HG02973 (cell line): ENCODE measurements at regions not wholly inside any gene's neighbourhood (a gene's known extent, or its start where the extent isn't known, plus 50 kb on each side); places are given as distances from the start of the nearest gene placed in this dataset.

Source experiments
- ATAC-seq: cut with Tn5 transposase; IDR thresholded peaks from one replicate; pipeline ENCODE4 v1.9.1; 2021; ENCODE audit warnings: moderate library complexity; ENCODE audit not compliant: unreplicated experiment

DNA sequence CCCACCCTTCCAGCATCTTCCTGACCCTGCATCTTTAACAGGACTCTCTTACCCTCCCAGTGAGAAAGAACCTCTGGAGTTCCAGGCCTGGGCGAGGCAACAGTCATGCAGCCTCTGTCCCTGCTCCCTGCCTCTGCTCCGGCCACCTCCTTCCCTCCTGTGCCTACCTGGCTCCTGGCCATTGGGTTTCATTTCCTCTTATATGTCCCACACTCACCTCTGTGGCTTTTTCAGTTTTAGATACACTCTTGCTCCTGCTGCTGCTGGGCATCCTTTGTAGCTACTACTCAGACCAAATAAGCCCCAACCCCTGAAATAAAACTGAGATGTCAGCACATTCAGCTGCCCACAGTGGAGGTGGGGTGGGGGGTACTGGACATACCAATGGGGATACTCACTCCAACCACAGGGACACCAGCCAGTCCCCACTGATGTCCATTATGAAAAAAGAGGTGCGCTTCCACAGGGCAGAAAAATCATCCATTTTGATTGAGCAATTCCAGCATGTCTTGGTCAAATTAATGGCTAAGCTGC lies 99.1 kb upstream of the NRXN3 start:
- no peak for ATAC-seq

DNA sequence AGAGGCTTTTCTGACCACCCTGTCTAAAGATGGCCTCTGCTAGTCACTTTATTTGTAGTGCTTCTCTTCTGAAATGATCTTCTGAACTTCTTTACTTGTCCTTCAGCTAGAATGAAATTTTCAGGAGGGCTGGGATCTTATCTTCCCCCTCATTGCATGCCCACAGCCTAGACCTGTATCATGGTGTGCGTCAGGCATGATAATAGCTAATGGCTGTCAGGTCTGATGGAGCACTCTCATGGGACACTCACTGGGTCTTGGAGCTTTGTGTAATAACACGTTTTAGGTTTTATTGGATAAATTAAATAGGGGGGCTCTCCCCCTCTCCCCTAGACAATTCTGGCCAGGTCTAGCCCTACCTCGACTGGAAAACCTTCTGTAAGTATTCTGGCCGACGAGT lies 97.1 kb upstream of the NRXN3 start:
- no peak for ATAC-seq

DNA sequence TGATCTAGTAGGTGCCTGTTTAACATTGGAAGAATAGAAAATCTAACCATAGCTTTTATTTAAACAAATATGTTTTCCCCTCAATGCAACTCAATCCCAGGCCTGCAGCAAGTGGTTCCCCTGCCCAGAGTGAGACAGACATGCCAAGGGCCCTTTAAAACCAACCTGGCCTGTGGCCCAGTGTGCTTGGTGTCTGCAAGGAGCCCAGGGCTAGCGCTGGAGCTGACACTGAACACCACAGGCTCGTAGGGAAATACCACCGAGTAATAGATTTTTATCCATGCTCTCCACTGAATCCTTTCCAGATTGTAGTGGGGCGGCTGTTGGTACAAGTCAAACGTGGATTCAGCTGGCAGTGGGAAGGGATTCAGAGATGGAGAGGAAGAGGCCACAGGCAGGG lies 95.6 kb upstream of the NRXN3 start:
- no peak for ATAC-seq

DNA sequence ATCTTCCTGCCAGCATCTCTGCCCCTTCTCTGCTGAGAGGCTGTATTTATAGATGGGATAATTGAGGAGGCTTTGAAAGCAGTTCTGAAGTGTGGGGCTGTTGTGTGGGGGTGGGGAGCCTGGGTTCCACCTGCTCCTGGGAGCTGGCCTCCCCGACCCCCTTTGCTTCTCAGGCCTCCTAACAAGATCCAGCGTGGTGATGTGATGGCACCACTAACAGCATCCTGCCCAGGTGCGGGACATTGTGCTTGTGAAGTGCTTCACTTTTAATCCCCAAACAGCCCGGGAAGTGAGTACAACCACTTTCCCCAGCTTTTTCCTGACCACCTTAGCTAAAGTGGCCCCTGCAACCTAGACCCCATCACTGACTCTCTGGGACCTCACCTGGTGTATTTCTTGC lies 95.1 kb upstream of the NRXN3 start:
- ATAC-seq = no peak

DNA sequence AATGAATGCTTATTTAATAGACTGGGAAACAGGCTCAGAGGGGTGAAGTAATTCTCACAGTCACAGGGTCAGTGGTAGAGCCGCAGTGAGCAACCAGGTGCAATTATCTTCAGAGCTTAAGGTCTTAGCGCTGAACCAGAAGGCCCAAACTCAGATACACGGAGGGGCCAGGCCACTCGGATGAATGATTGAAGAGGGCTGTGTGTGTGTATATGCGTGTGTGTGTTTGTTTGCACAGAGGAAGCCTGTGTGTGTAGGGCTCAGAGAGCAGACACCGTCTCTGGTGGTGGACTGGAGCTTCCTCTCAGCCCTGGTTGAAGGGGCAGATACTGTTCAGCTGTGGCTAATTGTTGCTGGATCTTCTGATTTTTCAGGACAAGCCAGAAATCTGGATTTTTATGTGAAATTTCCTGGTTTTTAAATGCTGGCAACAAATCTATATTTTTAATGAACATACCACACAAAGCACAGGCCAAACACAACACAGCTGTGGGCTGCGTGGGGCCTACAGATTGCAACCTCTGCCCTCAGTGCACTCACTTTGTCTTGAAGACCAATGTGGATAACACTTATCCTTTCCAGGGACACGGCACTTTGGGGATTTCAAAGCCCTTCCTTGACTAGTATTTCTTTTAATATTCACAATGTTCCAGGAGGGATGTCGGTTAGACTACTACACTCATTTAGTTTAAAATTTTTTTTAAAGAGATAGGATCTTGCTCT lies 94.5 kb upstream of the NRXN3 start:
- ATAC-seq = no peak

DNA sequence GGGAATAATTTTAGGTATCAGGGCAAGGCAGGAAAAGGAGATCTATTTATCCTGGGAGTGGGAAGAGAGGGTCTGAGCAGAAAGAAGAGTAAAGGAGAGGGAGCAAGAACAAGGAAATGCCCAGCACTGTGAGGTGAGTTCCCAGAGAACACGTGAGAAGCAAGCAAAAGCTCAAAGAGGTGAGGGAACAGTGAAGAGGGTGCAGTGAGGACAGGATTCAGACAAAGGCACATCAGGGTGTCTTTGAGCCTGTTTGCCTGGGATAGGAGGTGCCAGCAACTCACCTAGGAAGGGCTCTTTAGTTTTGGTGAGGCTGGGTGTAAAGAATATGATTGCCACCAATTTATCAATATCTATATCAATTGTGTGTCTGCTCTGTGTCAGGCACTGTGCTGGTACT lies 88.9 kb upstream of the NRXN3 start:
- ATAC-seq = no peak

DNA sequence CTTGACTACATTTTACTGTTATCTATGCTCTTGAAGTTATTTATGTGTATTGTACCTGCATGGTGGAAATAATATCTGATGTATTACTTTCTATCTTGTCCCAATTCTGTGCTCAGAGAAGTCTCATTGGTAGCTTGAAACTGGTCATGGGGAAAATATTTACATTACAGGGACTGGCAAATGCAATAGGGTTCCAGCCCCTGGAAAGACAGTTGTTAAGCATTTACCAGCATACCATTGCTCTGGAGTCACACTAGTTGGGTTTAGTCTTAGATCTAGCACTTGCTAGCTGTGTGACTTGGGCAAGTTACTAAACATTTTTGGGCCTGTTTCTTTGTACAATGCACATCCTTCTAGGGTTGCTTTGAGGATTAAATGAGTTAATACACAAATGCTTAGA lies 86.3 kb upstream of the NRXN3 start:
- no peak for ATAC-seq

DNA sequence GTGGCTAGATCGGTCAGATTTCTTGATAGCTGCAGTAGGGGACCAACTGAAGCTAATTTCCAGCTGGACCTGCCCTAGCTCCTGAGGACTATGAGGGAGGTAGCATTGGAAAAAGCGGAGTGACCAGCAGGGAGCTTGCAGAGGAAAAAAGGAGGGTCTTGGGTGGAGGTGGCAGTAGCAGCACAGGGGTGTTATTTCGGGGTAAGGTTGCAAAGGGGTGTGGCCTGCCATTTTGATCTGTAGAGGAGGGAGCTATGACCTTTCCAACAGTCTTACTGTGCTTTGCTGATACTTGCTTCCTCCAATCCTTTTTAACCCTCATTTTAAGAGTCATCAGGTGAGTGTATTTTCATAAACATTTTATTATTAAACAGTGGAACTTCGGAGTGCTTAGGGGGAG lies 83.8 kb upstream of the NRXN3 start:
- no peak for ATAC-seq

DNA sequence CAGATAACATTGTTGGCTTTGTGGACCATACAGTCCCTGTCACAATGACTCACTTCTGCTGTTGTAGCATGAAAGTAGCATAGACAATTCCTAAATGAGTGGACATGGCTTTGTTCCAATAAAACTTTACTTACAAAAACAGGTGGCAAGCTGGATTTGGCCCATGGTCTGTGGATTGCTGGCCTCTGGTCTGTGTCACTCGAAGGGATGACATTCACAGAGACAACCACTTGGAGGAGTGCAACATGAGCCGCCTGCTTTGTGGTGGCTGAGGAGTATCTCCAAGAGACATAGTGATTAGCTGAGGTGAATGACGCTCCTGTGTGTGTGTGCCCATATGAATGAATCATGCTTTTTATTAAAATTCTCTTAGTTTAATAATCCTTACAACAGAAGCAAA lies 81.3 kb upstream of the NRXN3 start:
- ATAC-seq = no peak

DNA sequence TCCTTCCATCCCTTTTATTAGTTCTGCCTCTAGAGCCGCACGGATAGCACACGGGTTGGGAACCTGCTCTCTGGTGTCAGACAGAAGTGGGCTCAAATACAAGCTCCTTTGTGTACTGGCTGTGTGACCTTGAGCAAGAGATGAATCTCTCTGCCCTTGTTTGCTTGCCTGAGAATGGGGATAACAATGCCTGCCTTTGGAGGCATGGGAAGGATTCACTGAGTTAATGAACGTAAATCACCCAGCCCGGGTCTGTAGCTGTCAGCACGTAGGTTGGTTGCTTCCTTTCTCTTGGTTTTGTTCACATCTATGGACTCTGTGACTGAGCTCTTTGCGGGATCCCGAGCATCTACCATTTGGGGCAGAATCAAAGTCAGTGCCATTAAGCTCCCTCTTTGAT lies 79.3 kb upstream of the NRXN3 start:
- ATAC-seq = no peak

DNA sequence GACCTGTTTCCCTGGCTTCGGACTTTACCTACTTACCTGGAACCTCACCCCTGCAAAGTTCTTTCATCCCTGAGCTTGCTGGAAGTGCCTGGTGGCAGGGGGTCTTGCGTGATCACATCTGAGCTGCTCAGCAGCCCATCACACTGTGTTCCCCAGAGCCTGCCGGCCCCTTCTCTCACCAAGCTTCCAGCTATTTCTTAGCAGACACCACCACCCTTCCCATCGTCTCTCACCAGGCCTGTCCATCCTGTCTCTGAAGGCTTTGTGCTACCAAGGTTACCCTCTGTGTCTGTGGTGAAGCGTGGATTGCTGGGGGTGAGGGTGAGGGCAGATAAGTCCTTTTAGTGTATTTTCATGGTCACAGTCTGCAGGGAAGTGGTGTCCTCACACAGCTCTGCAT lies 78.8 kb upstream of the NRXN3 start:
- no peak for ATAC-seq

DNA sequence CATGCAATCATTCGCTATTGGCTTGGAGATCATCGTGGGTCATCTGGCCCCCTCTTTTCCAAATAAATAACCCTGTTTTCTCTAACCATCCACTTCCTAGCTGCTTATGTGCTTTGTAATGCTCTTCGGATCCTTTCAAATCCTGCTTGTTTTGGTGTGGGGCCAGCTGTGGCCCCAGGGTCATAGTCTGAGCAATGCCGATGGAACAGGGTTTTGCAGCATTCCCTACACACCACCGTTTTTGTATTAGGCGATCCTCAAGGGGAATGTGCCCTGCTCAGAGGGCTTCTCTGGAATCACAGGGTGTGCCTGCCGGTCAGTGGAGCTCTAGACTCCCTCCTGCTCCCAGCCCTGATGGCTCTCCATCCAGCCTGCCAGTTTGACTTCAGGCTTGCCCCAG lies 78.1 kb upstream of the NRXN3 start:
- no peak for ATAC-seq

DNA sequence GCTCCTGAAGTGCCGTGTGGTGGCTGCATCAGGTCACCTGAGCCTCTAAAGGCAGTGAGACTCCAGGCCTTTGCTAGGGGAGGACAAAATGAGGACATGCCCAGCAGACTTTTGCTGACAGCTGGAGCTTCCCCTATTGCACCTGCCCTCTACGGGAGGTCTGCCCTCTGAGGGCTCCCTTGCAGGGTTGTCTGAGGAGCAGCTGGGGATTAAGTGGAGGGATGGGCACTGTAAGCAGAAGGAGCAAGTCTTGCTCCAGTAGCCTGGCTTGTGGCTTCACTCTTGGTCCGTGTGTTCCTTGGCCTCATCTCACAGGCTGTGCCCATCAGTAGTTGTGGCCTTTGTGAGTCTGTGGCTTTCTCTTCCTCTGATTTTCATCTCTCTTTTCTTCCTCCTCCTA lies 66.9 kb upstream of the NRXN3 start:
- ATAC-seq = no peak

DNA sequence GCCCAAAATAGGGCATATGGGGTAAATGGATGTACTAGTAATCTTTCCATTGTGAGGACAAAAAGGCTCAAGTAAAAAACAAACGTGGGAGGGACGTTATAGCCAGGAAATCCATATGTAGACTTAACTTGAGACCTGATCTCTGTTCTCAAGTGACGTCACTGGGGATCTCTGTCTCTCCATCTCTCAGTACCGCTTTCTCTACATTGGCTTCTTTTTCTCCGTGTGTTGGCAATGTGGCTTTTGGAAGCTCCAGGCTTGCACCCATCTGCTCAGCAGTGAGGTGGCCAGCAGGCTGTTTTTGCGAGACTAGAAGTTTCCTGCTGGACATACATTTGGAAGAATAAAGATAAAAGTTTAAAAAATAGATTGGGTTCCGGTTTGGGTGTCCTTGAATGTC lies 66.0 kb upstream of the NRXN3 start:
- no peak for ATAC-seq

DNA sequence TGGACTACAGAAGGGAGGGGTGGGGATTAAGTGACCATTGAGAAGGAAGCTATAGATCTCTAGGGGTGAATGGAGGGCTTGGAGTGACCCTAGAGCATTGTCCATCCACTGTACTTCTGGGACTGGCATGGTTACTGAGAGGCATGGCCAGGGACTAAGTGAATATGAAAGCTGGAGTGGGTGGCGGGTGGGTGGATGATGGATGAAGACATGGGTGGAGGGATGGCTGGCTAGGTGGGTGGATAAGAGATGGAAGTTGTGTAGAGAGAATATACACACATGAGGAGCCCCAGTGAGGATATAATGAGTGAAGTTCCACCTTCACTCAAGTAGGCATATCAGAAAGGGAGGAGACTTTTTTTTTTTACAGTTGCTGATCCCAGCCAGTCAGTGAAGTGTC lies 65.5 kb upstream of the NRXN3 start:
- no peak for ATAC-seq

DNA sequence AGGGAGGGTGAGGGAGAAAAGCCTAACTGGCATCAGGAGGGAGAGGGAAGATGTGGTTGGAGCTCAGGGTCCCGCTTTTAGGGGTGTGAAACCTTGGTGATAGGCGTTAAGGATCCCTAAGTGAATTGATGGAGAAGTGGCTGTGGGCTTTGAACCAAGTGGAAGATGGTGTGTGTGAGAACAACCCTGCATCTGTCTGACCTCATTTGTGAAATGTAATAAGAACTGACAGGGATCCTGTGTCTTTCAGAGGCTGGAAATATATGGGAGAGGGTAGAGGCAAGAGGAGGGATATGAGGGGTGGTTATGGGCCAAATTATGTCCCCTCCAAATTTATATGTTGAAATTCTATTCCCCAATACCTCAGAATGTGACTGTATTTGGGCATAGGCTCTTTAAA lies 63.8 kb upstream of the NRXN3 start:
- ATAC-seq = no peak

DNA sequence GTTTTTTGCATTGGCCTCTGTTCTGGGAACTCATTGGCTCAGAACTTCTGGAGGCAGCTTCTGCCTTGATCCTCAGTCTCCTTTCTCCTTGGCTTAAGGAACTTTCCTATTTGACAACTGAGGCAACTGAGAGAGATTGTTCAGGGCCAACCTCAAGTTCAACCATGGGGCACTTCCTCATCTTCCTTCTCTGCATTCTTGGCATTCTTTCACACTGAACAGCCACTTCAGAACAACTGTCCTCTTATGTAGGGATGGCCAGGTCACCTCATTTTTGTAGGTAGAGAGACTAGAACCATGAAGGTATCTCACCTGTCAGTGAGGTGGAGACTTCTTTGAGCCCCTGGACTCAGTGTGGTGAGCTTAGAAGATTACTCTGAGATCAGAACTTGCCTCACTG lies 63.0 kb upstream of the NRXN3 start:
- ATAC-seq = no peak

DNA sequence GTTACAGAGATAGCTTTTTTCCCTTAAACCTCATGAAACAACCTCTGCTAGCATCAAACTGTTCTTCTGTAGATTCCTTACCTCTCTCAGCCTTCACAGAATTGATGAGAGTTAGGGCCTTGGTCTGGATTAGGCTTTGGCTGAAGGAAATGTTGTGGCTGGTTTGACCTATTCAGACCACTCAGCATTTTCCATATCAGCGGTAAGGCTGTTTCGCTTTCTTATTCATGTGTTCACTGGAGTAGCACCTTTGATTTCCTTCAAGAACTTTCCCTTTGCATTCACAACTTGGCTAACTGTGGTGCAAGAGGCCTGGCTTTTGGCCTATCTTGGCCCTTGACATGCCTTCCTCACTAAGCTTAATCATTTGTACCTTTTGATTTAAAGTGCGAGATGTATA lies 50.7 kb upstream of the NRXN3 start:
- no peak for ATAC-seq
